ENCODE measurements at regions not wholly inside any gene's neighbourhood (a gene's known extent, or its start where the extent isn't known, plus 50 kb on each side); places are given as distances from the start of the nearest gene placed in this dataset.

GRCh38 chr11:24421766-24422165 is 75.1 kb upstream of the LUZP2 start:
- Histone ChIP-seq H3K36me3 (ENCODE audit: control insufficient read depth, insufficient read depth, low read length) (no peaks in the 10 kb centered on the region), H3K4me3 (ENCODE audit: low read depth, low read length) (no peak overlapping the region), H3K27ac (ENCODE audit: low read depth, low read length) (no peak overlapping the region), H3K27me3 (ENCODE audit: control insufficient read depth, insufficient read depth, low read length) (no peaks in the 10 kb centered on the region), H3K9me3 (ENCODE audit: control insufficient read depth, insufficient read depth, low read depth, low read length) (no peaks in the 10 kb centered on the region), H3K4me1 (ENCODE audit: control insufficient read depth, insufficient read depth, low read length) (no peaks in the 10 kb centered on the region), H3K9ac (ENCODE audit: low read length) (no peak overlapping the region)

GRCh38 chr11:24422376-24422775 is 74.5 kb upstream of the LUZP2 start:
- Histone ChIP-seq H3K9ac (ENCODE audit: low read length) (no peak overlapping the region), H3K27me3 (ENCODE audit: control insufficient read depth, insufficient read depth, low read length) (no peaks in the 10 kb centered on the region), H3K4me1 (ENCODE audit: control insufficient read depth, insufficient read depth, low read length) (no peaks in the 10 kb centered on the region), H3K27ac (ENCODE audit: low read depth, low read length) (no peak overlapping the region), H3K9me3 (ENCODE audit: control insufficient read depth, insufficient read depth, low read depth, low read length) (no peaks in the 10 kb centered on the region), H3K36me3 (ENCODE audit: control insufficient read depth, insufficient read depth, low read length) (no peaks in the 10 kb centered on the region), H3K4me3 (ENCODE audit: low read depth, low read length) (no peak overlapping the region)

DNA sequence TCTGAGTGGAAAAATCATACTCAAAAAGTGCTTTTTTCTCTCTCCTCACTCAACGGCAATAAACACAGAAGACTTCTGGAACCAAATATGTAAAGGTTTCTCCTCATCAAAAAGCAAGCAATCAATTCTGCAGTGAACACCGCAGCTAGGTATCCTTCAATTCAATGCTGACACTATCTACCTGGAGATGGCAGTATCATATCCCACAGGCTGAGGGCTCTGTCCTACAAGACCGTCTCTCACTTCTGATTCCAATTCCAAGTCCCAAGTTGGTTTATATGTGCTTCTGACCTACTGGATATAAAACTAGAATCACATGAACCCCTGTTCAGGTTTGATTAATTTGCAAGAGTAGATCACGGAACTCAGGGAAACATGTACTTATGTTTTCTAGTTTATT is 59.7 kb upstream of the LUZP2 start:
- Histone ChIP-seq H3K27ac (ENCODE audit: low read depth, low read length) (no peak overlapping the region), H3K4me3 (ENCODE audit: low read depth, low read length) (no peak overlapping the region), H3K4me1 (ENCODE audit: control insufficient read depth, insufficient read depth, low read length) (no peaks in the 10 kb centered on the region), H3K27me3 (ENCODE audit: control insufficient read depth, insufficient read depth, low read length) (no peaks in the 10 kb centered on the region), H3K9ac (ENCODE audit: low read length) (no peak overlapping the region), H3K9me3 (ENCODE audit: control insufficient read depth, insufficient read depth, low read depth, low read length) (no peaks in the 10 kb centered on the region), H3K36me3 (ENCODE audit: control insufficient read depth, insufficient read depth, low read length) (no peaks in the 10 kb centered on the region)

All from HUES6 (cell line).